ENCODE measurements at regions not wholly inside any gene's neighbourhood (a gene's known extent, or its start where the extent isn't known, plus 50 kb on each side); places are given as distances from the start of the nearest gene placed in this dataset.
A peak's percentile ranks its signal among the peaks of the same experiment; 100 is the strongest.

- peak; percentile 77 for DNase-seq (ENCODE audit: low spot score)
- intact Hi-C loops (cut with DNase I): no loop called here
Observed at GRCh38 chr10:42962110-42962901, 114.6 kb upstream of the RET start.

GRCh38 chr10:42962902-42963231 is 114.0 kb upstream of the RET start:
- intact Hi-C loops (cut with DNase I): no loop called here
- DNase-seq (ENCODE audit: low spot score): peak; percentile 51

- DNase-seq (ENCODE audit: low spot score): peak; percentile 22
- intact Hi-C loops (cut with DNase I): no loop called here
Observed at GRCh38 chr10:42963312-42963711, 113.6 kb upstream of the RET start.

- peak; percentile 64 for DNase-seq (ENCODE audit: low spot score)
- intact Hi-C loops (cut with DNase I): no loop called here
Observed at GRCh38 chr10:42969147-42969546, 107.7 kb upstream of the RET start.

- intact Hi-C loops (cut with DNase I): no loop called here
- DNase-seq (ENCODE audit: low spot score): peak; percentile 31
Observed at GRCh38 chr10:42969909-42970308, 107.0 kb upstream of the RET start.

- intact Hi-C loops (cut with DNase I): no loop called here
- DNase-seq (ENCODE audit: low spot score): peak; percentile 76
Observed at GRCh38 chr10:42970451-42971250, 106.2 kb upstream of the RET start.

- DNase-seq (ENCODE audit: low spot score): no peak
- intact Hi-C loops (cut with DNase I): no loop called here
Observed at GRCh38 chr10:42971251-42971599, 105.6 kb upstream of the RET start.

GRCh38 chr10:42972946-42973345 is 103.9 kb upstream of the RET start:
- no peak for DNase-seq (ENCODE audit: low spot score)
- intact Hi-C loops (cut with DNase I): no loop called here

GRCh38 chr10:42973411-42973810 is 103.5 kb upstream of the RET start:
- intact Hi-C loops (cut with DNase I): no loop called here

GRCh38 chr10:42973870-42974692 is 102.8 kb upstream of the RET start:
- DNase-seq (ENCODE audit: low spot score): peak; percentile 47
- intact Hi-C loops (cut with DNase I): no loop called here

More at GRCh38 chr10:42973411-42973810, 103.5 kb upstream of the RET start:
- peak; percentile 47 for DNase-seq (ENCODE audit: low spot score)

GRCh38 chr10:42974693-42975002 is 102.2 kb upstream of the RET start:
- intact Hi-C loops (cut with DNase I): no loop called here

GRCh38 chr10:42975005-42975493 is 101.8 kb upstream of the RET start:
- intact Hi-C loops (cut with DNase I): no loop called here
- DNase-seq (ENCODE audit: low spot score): peak; percentile 55

More at GRCh38 chr10:42974693-42975002, 102.2 kb upstream of the RET start:
- no peak for DNase-seq (ENCODE audit: low spot score)

GRCh38 chr10:42975558-42976340 is 101.1 kb upstream of the RET start:
- peak; percentile 70 for DNase-seq (ENCODE audit: low spot score)
- intact Hi-C loops (cut with DNase I): no loop called here

GRCh38 chr10:42976351-42977031 is 100.4 kb upstream of the RET start:
- peak; percentile 58 for DNase-seq (ENCODE audit: low spot score)
- intact Hi-C loops (cut with DNase I): no loop called here

- intact Hi-C loops (cut with DNase I): no loop called here
- DNase-seq (ENCODE audit: low spot score): peak; percentile 35
Observed at GRCh38 chr10:42977032-42977416, 99.8 kb upstream of the RET start.

GRCh38 chr10:42979181-42979580 is 97.7 kb upstream of the RET start:
- intact Hi-C loops (cut with DNase I): no loop called here
- DNase-seq (ENCODE audit: low spot score): peak; percentile 31

GRCh38 chr10:42979721-42980467 is 97.0 kb upstream of the RET start:
- intact Hi-C loops (cut with DNase I): no loop called here
- peak; percentile 48 for DNase-seq (ENCODE audit: low spot score)

Data from posterior vena cava (tissue), 2 donors.